Inferior parietal cortex (tissue), 1 donor: ENCODE measurements at regions not wholly inside any gene's neighbourhood (a gene's known extent, or its start where the extent isn't known, plus 50 kb on each side); places are given as distances from the start of the nearest gene placed in this dataset.
"Not testable (repeated sequence)": the region's sequence is repeated elsewhere in the genome, so short reads cannot be mapped to it uniquely, and the experiment has no call there.

Source experiments
- DNase-seq: peaks from one replicate; pipeline ENCODE4 v3.0.0-alpha.2; 2016; ENCODE audit errors: extremely low spot score

DNA sequence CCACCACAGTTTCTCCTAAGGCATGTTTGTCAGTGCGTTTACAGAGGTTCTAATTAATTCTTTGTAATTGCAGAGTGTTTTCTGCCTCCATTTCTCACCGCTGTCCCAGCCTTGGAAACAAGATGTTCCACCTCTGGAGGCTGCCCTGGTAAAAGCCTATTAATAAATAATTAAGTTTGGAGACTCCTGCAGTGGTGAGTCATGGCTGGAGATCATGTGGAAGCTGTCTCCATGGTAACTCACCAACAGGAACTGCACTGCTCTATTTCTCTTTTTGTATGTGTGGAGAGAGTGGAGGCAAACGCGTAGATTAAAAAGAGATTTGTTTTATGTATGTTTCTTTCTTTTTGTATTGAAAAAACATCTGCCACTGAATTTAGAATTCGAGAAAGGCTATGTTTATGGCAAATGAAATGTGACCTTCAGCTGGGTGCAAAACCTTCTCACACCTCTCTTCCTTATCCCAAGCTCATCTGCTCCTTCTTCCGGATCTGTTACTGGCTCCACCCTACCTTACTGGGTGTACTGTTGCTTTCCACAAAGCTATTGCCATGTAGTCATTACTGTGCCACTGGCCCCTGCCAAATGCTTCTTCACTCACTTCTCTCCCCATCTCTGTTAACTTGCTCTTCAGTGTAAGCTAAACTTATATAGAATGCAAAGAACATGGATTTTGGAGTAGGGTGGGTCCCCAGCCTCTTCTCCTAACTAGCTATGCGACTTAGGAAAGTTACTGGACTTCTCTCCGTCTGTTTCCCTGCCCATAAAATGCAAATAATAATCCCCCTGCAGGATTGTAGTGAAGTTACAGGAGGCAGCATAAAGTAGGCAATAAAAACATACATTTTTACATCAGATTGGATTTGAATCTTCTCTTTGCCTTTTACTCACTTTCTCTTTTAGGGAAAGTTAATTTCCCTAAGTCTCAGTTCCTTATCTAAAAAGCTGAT lies 778.5 kb downstream of the NTRK3 start:
- peak; percentile 66 for DNase-seq

DNA sequence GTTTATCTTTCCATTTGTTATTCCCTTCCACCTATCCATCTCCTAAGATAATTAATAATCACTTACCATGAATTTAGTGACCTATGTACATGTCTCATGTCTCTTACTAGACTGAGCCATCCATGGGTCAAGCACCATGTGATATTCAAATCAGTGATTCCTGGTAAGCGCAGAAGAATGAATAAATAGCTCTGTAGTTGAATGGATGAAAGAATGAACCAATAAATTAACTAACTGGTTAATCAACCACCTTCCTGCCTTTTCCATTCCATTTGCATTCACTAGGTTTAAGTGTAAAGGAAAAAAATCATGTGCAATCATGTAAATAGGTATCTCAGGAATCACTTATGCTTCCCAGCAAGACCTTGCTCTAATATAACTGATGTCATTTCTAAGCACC lies 779.5 kb downstream of the NTRK3 start:
- DNase-seq, result no peak

DNA sequence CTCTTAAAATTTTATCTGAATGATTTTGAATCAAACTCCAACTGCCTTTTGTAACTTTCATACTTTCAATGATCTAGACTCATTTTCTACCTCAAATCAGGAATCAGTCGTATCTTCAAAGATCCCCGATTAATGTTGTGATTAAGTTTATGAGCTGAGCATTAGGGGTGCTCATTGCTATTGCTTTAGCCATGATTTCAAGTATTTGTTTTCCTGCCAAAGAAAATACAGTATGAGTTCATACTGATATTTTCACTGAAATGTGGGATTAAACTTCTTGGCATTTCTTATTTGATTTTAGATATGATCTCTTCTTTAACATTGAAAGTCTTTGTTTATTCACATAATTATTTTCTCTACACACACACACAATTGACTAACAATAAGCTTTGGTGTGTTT lies 785.6 kb downstream of the NTRK3 start:
- no peak for DNase-seq

DNA sequence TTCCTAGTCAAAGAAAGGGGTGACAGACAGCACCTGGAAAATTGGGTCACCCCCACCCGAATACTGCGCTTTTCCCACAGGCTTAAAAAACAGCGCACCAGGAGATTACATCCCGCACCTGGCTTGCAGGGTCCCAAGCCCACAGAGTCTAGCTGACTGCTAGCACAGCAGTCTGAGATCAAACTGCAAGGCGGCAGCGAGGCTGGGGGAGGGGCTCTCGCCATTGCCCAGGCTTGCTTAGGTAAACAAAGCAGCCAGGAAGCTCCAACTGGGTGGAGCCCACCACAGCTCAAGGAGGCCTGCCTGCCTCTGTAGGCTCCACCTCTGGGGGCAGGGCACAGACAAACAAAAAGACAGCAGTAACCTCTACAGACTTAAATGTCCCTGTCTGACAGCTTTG lies 792.6 kb downstream of the NTRK3 start:
- DNase-seq, result not testable (repeated sequence)

DNA sequence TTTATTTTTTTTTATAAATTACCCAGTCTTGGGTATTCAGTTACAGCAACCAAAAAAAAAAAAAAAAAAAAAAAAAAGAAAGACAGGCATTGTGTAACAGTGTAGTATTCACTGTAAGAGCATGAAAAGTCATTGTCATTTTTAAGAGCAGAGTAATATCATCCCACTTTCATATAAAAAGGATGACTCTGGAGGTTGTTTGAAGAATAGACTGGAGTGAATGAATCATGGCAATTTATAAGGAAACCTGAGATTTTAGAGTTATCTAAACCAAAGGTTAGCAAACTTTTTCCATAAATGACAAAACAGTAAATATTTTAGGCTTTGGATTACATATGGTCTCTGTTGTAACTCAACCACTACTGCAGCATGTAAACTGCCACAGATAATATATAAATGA lies 794.9 kb downstream of the NTRK3 start:
- DNase-seq, result no peak

DNA sequence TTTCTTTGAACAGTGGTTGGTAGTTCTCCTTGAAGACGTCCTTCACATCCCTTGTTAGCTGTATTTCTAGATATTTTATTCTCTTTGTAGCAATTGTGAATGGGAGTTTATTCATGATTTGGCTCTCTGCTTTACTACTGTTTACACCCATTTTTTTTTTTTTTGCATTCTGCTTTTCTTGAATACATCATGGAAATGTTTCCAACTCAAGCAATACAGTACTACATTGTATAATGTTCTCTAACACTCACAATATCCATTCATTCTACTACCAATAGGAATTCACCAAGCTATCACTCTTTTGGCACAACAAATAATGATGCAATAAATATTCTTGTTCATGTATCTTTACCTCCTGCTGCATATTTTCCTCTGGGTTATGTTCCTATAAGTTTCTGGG lies 801.7 kb downstream of the NTRK3 start:
- no peak for DNase-seq

DNA sequence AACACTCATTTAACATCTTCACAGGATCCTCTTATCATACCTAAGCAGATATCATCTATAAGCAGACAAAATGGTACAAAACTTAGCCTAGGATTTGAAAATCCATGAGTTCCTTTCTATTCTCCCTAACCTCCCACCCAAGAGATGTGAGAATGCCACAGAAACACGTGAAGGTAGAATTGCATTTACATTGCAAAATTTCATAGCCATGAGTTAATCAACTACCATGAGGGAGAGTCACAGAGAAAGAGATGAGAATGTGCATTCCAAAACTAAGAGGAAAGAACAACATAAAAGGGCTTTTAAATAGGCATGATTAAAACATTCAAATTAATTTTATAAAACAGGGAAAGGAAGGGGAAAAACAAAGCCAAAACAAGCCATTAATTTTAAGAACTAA lies 806.2 kb downstream of the NTRK3 start:
- DNase-seq, result no peak

DNA sequence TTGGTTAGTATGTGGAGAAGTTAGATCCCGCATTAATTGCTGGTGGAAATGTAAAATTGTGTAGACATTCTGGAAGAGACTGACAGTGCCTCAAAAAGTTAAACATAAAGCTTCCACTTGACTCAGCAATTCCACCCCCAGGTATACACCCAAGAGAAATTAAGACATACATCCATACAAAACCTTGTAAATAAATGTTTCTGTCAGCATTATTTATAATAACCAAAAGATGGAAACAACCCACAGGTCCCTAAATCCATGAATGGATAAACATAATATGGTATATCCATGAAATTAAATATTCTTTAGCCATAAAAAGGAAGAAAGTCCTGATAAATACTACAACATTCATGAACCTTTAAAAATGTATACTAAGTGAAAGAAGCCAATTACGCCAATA lies 817.4 kb downstream of the NTRK3 start:
- DNase-seq, result no peak

DNA sequence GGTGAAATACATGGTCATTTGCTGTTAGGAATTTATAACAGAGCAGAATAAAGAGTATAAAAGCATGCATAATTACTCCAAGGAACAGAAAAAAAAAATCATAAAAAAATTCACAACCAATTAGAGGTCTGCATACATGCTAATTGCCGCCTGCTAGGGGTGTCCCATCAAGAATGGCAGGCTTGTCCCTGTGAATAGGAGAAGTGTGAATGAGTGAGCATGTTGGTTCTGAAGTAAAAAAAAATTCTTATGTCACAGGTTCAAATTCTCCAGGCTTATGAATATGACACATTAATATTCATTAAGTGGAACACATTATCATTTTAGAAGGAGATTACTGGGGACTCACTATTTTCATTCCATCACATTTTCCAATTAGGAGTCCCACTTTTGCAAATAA lies 822.7 kb downstream of the NTRK3 start:
- DNase-seq, result no peak

DNA sequence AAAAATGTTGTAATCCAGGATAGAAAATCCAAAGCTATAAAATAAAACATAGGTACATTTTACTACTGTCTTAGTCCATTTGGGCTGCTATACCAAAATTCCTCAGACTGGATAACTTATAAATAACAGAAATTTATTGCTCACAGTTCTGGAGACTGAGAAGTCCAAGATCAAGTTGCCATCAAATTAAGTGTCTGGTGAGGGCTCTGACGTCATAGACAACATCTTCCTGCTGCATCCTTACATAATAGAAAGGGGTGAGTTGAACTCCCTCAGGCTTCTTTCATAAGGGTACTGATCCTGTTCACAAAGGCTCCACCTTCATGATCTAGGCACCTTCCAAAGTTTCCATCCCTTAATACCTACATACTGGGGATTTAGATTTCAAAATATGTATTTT lies 826.8 kb downstream of the NTRK3 start:
- DNase-seq, result no peak

DNA sequence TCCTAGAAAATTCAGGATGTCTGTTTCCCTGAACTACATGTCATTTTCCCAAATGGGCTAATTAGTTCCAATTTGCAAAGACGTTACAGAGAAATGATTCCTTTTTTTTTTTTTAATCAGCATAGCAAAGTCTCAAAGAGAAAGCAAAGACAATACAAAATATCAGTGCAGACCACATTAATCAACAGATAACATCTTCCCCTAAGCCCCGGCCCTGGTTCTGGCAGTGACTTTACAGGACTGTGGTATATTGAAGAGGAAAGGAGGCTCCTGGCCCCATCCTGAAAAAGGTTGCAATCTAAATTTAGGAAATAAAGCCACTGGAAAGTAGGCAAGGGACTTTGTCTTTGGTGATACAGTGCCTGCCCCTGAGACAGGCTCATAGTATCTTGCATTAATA lies 836.5 kb downstream of the NTRK3 start:
- no peak for DNase-seq

DNA sequence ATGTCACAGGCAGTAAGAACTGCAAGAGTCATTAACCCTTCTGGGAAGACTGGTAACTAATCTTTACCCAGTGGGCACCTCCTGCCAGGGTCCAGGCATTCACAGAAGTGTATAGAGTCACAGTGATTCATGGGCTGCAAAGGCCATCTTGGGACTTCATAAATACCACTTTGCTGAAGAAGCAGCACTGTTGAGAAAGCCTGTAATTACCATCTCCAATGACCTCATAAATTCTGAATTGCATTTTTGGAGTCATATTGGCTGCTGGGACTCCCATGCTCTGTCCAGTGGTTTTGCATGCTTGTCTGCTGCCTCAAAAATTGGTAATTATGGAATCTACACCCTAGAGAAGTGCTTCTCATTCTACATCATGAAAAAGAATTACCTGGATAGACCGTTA lies 837.2 kb downstream of the NTRK3 start:
- DNase-seq, result no peak

DNA sequence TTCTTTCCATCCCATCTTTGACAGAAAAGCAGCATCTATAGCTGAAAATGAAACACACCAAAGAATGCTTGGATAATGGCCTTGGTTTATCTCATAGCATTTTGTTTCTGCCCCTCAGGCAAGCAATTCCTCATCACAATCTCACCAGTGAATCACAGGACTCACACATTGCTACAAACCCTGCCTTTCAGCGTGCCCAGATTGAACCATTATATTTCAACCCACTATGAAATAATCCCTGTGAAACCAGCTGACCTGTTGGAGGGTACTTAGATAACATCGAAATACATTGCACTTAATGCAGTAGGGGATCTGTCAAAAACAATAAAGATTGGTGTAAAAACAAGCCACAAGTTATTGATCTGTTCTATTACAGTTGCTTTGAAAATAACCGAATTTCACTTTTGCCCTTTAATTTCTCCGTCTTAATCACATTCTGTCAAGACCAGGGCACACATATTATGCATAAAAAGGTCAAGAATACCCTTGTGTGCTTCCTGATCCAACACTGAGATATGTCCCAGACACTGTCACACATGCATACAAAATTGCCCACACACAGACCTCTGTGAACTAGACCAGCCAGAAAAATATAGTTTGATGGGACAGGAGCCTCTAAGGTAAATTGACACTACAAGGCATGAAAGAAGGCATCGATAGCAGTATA lies 839.8 kb downstream of the NTRK3 start:
- no peak for DNase-seq

DNA sequence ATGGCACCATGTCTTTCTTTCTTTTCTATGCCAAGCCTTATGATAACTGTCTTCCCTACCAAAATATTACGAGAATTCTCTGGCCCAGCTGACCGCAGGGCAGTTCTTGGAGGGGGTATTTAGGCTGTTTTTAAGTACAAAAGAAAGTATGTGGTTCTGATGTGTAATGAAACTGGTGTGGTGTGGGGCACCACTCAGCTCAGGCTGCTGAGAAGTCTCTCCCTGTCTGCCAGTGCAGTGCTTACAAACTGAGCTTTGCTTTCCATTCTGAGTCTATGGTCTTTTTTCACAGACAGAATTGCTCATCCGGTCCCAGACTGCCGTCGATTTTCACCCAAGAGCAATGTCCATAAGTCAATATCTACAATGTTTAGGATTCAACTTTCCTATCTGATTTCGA lies 847.6 kb downstream of the NTRK3 start:
- DNase-seq, result no peak

DNA sequence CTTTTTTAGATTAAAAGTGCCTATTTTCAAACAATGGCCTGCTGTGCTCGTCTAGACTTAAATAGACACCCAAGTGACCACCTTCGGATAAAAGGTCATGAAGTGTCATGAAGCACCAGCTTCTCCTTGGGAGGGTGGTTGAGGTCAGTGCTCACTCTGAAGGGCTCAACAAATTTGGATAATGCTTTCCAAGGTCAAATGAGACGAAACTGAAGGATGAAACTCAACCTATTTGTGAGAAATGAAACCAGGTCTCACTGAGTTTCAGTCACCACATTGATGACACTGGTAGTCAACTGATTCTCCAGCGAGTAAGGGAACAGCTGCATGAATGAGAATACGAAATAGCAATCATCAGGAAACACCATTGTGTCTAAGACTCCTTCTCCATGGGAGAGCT lies 852.6 kb downstream of the NTRK3 start:
- no peak for DNase-seq

DNA sequence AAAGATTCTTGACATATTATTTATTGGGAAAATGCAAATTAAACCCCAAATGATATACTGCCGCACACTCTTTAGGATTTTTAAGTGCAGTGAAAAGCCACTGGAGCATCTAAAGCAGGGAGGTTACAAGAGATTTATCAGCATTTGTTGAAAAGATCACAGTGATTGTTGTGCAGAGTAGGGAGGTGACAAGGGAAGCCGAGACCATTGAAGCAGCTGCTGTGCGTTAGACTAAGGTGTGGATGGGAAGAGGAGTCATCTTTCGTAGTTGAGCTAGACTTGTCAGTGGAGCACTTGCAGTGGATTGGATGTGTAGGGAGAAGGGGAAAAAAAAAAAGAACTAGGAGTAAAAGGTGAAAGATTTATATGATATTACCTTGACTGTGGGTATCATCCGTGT lies 854.6 kb downstream of the NTRK3 start:
- no peak for DNase-seq

DNA sequence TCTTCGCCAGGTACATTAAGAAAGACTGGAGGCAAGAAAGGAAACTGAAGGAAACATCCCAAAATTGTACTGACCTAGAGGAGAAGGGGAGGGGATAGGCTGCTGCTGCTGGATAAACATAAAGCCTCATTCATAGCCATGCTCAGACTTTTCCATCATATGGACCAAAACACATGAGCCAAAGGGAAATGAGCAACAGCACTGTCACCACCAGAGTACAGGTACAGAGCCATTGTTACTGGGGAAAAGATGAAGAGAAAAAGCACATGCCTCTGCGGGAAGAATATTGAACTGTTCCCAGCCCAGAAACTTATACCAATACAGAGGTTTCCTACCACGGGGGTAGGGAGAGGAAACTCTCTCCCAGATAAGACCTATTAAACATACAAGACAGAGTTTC lies 861.9 kb downstream of the NTRK3 start:
- DNase-seq, result no peak

DNA sequence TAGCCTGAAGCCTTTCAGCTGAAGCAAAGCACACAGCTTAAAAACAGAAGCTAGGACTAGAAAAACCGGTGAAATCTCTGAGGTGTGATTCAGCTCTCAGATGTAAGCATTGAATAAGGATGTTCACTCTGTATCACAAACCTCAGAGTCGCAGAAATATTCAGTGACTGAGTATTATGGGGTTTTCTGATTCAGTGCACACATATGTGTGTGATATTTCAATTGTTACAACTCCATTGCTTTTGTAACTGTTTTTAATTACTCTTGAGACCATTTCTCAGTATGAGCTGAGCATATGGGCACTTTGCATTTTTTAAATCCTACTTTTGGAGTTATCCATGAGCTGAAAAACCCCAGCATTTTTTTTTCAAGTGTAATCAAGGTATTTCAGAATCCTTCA lies 868.8 kb downstream of the NTRK3 start:
- DNase-seq, result no peak

DNA sequence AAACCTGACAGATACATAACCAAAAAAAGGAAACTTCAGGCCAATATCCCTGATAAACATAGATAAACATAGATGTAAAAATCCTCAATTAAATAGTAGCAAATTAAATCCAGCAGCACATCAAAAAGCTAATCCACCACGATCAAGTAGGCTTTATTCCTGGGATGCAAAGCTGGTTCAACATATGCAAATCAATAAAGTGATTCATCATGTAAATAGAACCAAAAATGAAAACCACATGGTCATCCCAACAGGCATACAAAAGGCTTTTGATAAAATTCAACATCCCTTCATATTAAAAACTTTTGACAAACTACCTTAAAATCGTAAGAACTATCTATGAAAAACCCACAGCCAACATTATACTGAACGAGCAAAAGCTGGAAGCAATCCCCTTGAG lies 882.2 kb downstream of the NTRK3 start:
- no peak for DNase-seq

DNA sequence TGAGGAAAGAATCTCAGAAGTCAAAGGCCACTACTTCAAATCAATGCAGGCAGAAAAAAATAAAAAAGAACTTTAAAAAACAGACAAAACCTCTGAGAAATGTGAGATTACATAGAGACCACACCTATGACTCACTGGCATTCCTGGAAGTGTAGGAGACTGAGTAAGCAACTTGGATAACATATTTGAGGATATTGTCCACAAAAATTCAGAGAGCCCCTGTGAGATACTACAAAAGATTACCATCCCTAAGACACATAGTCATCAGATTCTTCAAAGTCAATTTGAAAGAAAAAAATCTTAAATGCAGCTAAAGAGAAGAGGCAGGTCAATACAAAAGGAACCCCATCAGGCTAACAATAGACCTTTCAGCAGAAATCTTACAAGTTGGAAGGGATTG lies 887.3 kb downstream of the NTRK3 start:
- no peak for DNase-seq

DNA sequence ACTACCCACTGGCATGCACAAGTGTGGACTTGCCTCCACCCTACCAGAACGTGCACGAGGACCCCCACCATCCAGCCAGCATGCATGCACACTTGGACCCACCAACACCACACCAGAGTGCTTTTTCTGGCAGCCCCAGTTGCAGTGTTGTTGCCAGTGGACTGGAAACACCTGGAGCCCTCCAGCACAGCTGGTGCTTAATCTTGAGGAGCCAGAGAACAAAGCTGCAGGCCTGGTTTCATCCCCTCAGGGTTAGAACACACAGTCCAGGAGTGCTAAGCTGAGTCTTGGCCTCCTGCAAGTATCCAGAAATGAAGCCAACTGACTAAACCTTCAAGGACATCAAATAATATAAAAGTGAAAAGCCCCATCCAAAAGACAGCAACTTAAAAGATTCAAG lies 888.0 kb downstream of the NTRK3 start:
- DNase-seq, result no peak

DNA sequence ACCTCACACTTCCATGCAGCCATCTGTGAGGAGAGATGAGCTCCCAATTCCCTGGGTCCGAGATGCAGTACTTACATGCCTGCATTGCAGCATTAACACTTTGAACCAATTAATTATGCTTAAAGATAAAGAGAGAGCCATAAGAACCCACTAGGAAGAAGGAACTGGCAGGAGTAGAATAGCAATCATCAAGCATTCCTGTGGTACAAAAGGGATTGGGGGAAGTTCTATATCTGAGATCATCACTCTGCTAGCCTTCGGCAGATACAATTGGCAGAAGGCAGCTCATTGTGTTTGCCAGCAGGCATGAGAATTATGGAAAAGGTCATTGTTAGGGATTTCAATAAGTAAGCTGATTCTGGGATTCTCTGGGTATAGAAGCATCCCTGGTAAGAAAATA lies 891.4 kb downstream of the NTRK3 start:
- no peak for DNase-seq

DNA sequence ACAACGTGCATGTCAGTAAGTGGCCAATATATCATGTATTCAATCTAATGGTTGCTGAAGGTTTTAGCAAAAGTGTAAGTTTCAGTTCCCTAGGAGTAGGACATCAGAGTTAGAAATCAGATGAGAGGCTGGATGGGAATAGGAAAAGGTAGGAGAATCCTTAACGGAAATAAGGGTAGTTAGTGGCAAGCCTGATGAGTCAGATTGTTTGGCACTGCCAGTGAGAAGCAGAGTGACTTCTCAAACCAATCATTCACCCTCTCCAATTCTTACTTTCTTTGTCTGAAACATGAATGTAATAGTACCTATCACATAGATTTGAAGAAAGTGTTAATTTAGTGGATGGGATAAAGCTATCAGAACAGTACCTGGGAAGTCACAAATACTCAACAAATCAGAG lies 894.0 kb downstream of the NTRK3 start:
- DNase-seq, result no peak
